ENCODE measurements at regions not wholly inside any gene's neighbourhood (a gene's known extent, or its start where the extent isn't known, plus 50 kb on each side); places are given as distances from the start of the nearest gene placed in this dataset.

GRCh38 chr5:13246053-13246452 is 698.4 kb downstream of the DNAH5 start:
- TF ChIP-seq CTCF (IDR thresholded peaks at IDR 0.05; ENCODE audit: low read depth, low read length) (no peak), MYC (IDR thresholded peaks at IDR 0.05; ENCODE audit: low read depth, low read length) (no peak), MAX (IDR thresholded peaks at IDR 0.05; ENCODE audit: low read depth, low read length) (no peak), POLR2A (IDR thresholded peaks at IDR 0.05; ENCODE audit: extremely low read depth, insufficient read length) (no peak)
